GM12865 (cell line): ENCODE measurements at regions not wholly inside any gene's neighbourhood (a gene's known extent, or its start where the extent isn't known, plus 50 kb on each side); places are given as distances from the start of the nearest gene placed in this dataset.
"Not testable (repeated sequence)": the region's sequence is repeated elsewhere in the genome, so short reads cannot be mapped to it uniquely, and the experiment has no call there.

Source experiments
- DNase-seq: peaks from one replicate; pipeline ENCODE4 v3.0.0; 2010; ENCODE audit warnings: low read depth
- H3K4me3 ChIP-seq: 2 replicates; pipeline ENCODE4 v1.5.1; 2011; ENCODE audit warnings: mild to moderate bottlenecking, low read depth, low read length, control low read depth
- TF ChIP-seq, protein P1 (sequence below): IDR thresholded peaks from 2 replicates; pipeline ENCODE4 v1.5.1; 2011; ENCODE audit warnings: low read length, control low read depth, low read depth, inconsistent platforms; ENCODE audit not compliant: insufficient read depth; ENCODE audit errors: missing control alignments

DNA sequence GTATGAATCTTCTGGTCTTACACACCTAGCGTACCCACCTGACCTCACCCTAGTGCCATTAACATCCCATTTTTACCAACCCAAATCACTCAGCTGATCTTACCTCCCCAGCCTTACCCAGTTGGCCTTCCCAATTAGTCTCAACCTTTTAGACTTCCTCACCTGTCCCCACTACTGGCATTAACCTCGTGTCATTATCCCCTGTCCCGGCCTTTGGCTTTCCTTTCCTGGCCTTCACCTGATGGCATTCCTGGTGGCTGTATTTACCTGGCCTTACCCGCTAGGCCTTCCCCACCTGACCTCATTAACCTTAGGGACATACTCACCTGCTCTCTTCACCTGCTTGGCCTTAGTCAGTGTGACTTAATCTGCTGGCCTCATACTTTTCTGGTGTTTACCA is 104.1 kb downstream of the IL12A start:
- no peak overlapping the region for H3K4me3 ChIP-seq
- TF ChIP-seq, protein P1, sequence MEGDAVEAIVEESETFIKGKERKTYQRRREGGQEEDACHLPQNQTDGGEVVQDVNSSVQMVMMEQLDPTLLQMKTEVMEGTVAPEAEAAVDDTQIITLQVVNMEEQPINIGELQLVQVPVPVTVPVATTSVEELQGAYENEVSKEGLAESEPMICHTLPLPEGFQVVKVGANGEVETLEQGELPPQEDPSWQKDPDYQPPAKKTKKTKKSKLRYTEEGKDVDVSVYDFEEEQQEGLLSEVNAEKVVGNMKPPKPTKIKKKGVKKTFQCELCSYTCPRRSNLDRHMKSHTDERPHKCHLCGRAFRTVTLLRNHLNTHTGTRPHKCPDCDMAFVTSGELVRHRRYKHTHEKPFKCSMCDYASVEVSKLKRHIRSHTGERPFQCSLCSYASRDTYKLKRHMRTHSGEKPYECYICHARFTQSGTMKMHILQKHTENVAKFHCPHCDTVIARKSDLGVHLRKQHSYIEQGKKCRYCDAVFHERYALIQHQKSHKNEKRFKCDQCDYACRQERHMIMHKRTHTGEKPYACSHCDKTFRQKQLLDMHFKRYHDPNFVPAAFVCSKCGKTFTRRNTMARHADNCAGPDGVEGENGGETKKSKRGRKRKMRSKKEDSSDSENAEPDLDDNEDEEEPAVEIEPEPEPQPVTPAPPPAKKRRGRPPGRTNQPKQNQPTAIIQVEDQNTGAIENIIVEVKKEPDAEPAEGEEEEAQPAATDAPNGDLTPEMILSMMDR = no peak
- DNase-seq = no peak

DNA sequence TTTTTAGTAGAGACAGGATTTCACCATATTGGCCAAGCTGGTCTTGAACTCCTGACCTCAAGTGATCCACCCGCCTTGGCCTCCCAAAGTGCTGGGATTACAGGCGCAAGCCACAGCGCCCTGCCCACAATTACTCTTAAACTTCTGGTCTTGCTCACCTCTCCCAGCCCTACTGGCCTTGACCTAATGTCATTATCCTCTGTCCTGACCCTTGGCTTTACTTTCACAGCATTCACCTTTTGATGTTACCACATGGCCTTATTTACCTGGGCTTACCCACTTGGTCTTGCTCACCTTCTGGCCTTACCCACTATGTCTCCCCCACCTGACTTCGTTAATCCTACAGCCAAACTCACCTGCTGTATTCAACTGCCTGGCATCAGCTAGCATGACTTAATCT is 105.9 kb downstream of the IL12A start:
- H3K4me3 ChIP-seq = no peak overlapping the region
- TF ChIP-seq, protein P1 = no peak
- DNase-seq = no peak

DNA sequence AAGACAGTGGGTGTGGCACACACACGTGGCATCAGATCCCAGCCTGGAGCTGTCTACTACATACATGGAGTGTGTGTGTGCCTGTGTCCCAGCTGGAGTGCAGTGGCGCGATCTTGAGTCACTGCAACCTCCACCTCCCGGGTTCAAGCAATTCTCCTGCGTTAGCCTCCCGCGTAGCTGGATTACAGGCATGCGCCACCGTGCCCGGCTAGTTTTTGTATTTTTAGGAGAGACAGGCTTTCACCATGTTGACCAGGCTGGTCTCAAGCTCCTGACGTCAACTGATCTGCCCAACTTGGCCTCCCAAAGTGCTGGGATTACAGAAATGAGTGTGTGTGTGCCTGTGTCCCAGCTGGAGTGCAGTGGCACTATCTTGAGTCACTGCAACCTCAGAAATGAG is 108.8 kb downstream of the IL12A start:
- no peak overlapping the region for H3K4me3 ChIP-seq
- DNase-seq = no peak
- TF ChIP-seq, protein P1 = no peak

DNA sequence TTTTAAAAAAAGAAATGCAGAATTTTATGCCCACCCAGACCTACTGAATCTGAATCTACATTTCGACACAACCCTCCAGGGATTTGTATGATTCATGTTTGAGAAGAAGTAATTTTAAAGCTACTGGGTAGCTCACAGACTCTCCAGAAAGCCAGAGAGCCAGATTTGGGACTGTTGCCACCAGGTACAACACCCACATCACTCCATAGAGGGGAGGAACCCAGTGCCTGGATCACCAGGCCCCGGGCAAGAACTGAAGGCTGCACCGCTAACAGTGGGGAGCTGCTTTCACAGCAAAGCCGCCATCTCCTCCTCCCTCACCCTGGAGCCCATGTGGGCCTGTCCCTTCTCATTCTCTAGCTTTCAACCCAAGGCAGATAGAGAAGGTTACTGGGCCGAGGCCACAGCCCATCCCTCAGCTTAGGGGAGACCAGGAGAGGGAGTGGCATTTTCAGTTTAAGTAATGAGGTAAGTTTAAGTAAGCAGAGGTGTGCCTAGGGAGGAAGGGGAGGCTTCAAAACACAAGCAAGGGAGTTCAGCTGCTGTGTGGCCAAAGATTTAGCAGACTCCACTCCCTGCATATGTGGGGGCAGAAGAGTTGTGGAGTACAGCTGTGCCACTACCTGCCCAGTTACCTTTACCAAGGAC is 109.8 kb downstream of the IL12A start:
- peak; percentile 15 for DNase-seq
- TF ChIP-seq, protein P1 = no peak
- H3K4me3 ChIP-seq = no peak overlapping the region

DNA sequence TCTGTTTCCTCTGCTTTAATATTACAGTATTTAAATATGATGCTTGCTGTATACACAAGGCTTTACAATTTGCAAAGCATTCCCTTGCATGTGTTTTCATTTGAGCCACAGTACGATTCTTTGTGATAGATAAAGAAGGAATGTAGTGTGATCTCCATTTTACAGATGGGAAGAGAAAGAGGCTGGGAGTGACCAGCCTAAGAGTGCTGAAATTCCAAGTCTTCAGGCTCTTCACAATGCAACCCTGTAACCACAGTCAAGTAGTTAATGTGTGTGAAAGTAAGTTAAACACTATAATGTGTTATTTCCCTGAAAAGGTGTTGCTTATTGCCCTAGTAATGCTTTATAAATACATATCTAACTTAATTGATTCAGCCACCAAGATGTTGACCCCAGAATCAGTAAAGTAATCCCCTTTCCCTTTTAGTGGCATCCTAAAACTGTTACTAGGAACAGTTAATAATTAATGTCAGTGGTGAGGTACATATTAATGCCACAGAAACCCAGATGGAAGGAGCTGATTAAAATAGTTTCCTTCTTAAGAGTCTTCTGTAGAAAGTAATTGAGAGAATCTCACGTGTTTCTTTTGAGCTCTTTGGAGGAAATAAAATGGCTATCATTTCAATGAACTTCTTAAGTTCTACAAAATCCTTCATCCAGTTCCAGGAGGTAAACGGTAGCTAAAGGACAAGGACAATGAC is 110.4 kb downstream of the IL12A start:
- no peak for DNase-seq
- TF ChIP-seq, protein P1 = no peak
- no peak overlapping the region for H3K4me3 ChIP-seq

DNA sequence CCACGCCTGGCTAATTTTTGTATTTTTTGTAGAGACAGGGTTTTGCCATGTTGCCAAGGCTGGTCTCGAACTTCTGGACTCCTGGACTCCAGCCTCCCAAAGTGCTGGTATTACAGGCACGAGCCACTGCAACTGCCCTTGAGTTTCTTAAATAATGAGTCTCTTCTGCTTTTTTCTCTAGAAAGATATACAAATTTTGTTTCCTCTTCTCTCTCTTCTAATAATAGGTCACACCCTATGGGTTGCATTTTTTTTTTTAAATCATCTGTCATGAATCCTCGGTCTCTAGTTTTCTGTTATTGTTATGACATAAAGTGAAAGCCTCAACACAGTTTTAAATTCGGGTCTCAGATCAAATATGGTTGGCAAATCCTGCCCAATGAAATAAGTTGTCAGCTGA is 111.2 kb downstream of the IL12A start:
- TF ChIP-seq, protein P1 = no peak
- no peak overlapping the region for H3K4me3 ChIP-seq
- DNase-seq = peak; percentile 53

DNA sequence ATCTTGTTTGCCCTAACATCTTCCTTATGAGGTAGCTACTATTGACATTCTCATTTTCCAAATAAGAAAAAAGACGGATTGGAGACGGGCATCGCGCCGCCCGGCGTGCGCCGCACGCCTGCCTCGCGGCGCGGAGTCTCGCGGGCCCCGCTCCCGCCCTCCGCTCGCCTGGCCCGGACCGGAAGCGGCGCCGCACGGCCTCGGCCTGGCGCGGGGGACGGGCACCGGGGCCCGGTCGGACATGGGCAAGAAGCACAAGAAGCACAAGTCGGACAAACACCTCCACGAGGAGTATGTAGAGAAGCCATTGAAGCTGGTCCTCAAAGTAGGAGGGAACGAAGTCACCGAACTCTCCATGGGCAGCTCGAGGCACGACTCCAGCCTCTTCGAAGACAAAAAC is 112.0 kb downstream of the IL12A start:
- TF ChIP-seq, protein P1 = no peak
- H3K4me3 ChIP-seq = no peak overlapping the region
- no peak for DNase-seq

DNA sequence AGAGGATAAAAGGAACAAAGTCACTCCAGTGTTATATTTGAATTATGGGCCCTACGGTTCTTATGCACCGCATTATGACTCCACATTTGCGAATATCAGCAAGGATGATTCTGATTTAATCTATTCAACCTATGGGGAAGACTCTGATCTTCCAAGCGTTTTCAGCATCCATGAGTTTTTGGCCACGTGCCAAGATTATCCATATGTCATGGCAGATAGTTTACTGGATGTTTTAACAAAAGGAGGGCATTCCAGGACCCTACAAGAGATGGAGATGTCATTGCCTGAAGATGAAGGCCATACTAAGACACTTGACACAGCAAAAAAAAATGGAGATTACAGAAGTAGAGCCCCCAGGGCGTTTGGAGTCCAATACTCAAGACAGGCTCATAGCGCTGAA is 113.4 kb downstream of the IL12A start:
- not testable (repeated sequence) for DNase-seq, H3K4me3 ChIP-seq
